ENCODE measurements at regions not wholly inside any gene's neighbourhood (a gene's known extent, or its start where the extent isn't known, plus 50 kb on each side); places are given as distances from the start of the nearest gene placed in this dataset.
"Not testable (repeated sequence)": the region's sequence is repeated elsewhere in the genome, so short reads cannot be mapped to it uniquely, and the experiment has no call there.

DNA sequence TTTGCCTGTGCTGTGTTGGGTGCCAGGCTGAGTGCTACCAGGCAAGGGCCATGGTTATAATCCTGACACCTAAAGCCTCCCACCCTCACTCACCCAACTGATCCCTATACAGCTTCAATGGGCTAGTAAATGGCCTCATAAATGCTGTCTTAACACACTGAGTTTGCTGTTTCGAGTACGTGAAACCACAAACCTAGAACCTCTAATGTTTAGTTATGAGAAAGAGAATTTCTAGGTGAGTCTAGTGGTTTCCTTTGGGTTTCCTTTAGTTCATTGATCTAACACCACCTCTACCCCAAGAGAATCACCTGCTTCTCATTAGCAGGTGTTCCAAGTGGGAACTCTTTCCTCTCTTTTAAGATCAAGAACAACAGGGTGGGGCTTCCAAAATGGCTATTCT lies 172.0 kb downstream of the MC4R start:
- no peak for DNase-seq

DNA sequence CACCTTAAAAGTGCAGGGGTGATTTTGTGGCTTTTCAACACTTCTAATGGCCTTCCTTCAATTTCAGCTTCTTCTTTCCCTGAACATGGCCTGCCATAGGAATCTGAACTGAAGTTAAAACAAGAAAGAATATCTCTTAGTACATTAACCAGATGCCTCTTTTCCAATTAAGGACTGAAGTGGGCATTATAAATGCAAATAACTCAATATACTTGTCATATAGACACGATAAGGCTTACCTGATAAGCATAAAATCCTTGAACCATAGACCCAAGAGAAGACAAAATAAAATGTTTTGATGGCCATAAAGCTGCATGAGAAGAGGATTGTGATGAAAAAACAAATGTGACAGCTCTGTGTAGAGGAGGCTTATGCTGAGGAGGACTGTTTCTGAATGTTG lies 173.1 kb downstream of the MC4R start:
- DNase-seq, result no peak

DNA sequence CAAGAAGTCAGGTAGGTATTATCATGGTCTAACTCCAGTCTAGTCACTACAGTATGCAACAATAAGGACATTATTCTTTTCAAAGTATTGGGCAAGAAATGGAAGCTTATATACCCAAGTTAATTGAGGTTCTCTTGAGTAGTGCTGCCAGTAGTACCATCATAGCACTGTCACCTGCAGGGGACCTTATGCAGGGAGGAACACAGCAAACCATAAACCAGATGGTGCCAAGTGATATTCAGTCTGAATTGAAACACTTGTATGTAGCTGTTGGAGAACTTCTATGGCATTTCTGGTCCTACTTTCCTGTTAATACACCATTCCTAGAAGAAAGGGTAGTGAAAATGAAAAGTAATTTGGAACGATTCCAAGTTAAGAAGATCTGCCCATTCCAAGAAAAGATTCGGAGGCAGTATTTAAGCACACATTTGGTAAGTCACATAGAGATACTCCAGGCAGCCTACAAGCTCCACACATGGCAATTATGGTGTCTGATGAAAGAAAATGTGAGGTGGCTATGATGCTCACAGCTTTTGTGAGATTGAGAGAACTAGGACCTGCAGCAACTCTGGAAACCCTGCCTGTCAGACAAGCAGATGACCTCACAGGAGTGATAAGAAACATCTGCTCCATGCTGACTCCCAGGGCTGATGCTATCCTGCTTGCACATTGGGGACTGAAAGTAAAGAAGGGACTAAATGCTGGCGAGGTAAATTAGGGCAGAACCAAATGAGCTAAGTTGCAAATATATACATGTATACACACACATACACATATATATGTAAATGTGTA lies 174.7 kb downstream of the MC4R start:
- no peak for DNase-seq

DNA sequence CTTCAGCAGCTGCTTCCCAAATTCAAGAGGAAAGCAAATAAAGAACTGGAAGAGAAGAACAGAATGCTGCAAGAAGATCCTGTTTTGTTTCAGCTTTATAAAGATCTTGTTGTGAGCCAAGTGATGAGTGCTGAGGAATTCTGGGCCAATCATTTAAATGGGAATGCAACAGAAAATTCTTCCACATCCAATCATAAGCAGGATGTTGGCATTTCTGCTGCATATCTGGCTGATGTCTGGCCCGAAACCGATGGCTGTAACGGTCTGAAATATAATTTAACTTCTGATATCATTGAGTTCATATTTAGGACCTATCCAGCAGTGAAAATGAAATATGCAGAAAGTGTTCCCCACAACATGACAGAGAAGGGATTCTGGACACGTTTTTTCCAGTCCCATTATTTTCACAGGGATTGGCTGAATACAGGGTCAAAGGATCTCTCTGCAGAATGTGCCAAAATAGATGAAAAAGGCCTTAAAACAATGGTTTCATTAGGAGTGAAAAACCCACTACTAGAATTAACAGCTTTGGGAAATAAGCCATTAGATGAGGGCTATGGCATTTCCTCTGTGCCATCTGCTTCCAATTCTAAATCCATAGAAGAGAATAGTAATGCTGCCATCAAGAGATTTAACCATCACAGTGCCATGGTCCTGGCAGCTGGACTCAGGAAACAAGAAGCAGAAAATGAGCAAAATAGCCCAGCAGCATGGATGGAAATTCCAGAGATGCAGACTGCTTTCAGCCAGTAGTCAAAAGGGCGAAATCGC lies 175.6 kb downstream of the MC4R start:
- no peak for DNase-seq

DNA sequence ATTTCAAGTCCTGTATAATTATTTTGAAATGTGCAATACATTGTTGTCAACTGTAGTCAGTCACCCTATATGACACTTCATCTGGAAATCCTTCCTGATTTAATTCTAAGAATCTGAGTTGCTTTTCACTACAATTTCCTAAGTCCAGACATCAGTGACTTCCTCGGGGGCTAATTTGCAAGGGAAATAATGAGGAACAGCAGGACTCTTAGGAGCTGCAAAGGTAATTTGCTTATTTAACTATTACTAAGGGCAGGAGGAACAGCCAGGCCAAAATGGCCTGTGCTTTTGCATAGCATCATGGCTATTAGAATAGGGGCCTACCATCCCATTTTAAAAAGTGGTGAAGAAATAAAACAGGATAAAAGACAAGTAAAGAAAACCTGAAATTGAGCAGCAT lies 178.8 kb downstream of the MC4R start:
- DNase-seq, result no peak

DNA sequence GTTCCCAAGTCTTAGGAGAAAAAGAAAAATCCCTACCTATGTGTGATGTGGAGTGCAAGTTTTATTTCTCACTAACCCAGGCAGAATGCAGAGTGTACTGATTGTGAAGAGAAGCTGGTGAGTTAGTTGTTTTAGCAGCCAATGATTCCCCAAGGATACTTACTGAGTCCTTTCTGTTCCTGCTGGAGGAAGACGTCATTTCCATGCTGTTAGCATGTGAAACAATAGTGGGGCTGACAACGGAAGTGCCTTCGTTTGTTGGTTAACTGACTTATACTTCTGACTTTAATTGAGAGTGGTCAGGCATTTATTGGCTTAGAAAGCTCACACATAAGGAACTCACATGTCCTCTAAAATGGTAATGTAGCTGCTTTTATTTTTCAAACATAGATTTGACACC lies 180.6 kb downstream of the MC4R start:
- no peak for DNase-seq

DNA sequence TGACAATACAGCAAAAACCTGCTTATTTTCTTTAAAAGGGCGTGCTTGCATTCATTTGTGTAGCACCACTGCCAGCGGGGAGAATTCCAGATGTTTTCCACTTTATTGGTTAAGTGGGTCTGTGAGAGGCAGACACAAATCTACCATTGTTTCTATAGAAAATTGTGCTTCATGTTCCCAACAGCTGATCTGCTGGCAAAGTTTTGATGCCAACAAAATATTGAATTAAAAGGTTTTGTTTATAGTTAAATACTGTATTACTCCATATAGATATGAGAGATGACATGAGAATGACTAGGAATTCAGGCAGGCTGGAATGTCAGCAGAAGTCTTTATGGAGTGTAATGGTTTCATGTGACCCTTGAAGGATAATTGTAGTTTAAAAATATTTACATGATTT lies 182.7 kb downstream of the MC4R start:
- no peak for DNase-seq

DNA sequence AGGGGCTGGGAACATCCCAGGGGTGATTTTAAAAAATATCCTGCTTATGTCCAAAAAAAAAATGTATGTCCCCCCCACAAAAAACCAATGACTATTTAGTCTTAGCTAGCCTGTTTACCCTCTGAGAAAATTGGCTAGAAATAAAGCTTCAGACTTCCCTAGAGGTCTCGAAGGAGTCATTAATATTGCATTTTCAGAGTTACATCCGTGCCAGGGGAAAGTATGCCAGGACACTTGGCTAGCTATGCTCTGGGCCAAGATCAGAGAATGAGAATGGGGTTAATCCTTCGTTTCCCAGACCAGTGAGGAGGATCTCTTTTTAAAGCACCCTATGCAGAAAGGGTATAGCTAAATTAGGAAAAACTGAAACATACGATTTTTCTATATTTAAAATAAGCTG lies 183.6 kb downstream of the MC4R start:
- no peak for DNase-seq

DNA sequence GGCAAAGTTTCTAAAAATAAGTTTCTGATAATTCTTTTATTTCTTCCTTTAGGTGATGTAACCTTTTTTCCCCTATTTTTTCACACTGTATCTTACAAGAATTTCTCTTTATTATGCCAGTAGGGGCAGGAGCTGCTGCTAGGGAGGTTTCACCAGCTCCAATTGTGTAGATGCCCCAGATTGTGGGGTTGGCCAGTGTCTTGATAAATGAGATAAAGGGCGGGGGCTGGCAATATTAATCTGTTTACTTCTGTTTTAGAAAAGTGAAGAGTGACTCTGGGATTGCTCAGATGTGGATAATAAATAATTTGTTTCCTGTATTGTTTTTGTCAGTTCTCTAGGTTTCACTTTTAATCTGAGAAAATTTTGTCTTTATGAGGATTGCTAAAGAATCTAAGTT lies 190.4 kb downstream of the MC4R start:
- no peak for DNase-seq

DNA sequence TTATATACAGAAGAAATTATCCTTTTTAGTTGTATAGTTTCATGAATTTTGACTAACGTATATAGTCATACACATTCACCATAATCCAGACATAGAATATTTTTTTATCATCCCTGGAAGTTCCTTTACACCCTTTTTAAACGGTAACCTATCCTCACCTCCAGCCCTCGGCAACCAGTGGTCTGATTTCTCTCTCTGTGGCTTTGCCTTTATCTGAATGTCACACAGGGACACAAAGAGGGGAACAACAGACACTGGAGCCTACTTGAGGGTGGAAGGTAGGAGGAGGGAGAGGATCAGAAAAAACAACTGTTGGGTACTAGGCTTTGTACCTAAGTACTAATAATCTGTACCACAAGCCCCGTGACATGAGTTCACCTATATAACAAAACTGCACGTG lies 191.9 kb downstream of the MC4R start:
- DNase-seq, result no peak

DNA sequence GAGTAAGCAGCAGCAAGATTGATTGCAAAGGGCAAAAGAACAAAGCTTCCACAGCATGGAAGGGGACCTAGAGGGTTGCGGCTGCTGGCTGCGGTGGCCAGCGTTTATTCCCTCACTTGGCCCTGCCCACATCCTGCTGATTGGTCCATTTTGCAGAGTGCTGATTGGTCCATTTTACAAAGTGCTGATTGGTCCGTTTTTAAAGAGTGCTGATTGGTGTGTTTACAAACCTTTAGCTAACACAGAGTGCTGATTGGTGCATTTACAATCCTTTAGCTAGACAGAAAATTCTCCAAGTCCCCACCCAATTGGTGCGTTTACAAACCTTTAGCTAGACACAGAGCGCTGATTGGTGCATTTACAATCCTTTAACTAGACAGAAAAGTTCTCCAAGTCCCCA lies 194.4 kb downstream of the MC4R start:
- not testable (repeated sequence) for DNase-seq

DNA sequence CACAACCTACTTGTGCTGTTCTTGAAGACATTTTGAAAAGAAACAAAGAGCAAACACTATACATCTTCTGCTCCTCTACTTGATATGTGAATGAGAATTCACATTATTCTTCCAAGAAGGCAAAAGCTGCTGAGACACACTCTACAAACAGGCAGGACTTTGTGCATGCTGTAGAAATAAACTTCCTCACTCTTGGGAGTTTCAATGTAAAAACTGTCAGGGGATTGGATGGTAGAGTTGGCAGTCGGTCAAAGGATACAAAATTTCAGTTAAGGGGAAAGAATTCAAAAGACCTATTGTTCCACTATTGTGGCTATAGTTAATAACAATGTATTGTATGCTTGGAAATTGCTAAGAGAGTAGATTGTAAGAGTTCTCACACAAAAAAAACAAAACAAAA lies 196.3 kb downstream of the MC4R start:
- no peak for DNase-seq

DNA sequence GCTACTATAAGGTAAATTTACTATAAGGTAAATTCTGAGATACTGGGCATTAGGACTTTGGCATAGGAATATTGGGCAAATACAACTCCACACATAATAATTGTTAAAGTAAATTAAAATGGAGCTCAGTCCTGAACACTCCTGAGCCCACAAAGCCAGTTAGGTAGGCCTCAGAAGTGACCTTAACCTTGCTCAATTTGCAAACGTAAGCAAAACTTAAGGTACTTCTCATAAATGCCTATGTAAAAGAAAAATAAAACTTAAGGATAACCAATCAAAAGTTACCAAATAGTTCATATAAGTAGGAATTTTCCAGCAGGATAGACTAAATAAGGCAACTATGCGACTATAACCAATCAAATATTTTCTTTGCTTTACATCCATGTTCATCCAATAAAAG lies 197.7 kb downstream of the MC4R start:
- no peak for DNase-seq

DNA sequence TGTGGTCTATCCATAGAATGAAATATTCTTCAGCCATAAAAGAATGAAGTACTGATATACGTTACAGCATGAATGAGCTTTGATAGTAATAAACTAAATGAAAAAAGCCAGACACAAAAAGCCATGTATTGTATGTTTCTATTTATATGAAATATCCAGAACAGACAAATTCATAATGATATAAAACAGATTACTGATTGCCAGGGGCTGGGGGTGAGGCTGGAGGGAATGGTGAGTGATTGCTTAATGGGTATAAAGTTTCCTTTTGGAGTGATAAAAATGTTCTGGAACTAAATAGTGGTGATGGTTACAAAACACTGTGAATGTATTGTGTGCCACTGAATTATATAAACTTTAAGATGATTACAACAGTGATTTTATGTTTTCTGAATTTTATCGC lies 200.5 kb downstream of the MC4R start:
- DNase-seq, result no peak

DNA sequence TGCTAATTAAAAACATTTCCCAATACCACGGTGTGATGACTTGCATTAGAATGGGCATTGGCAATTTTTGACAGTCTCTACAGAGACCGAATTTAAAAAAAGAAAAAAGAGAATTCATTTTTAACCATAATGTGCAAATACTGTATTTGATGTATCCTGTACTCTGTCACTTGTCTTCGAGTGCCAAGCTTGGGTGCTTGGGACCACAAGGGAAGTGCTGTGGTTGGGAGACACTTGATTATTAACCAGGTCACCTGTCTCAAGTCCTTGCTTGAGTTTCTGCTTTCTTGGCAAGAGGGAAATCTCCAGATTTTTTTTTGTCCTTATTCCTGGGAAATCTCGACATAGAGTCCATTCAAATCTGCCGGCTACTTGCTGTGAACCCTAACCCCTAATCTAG lies 209.0 kb downstream of the MC4R start:
- DNase-seq, result no peak

DNA sequence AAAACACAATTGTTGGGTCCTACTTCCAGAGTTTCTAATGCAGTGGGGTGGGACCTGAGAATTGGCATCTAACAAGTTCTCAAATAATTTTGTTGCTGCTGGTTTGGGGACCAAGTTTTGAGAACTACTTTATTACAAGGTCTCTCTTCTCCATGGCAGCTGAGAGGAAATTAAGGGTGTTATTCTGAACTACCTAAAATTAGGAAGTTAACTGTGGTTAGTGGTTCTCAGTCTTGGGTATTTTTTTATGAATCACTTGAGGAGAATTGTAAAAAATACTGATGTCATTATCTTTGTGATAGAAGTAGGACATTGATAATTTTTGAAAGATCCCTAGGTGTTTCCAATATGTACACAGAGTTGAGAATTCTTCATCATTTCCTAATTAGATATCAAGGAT lies 210.2 kb downstream of the MC4R start:
- no peak for DNase-seq

DNA sequence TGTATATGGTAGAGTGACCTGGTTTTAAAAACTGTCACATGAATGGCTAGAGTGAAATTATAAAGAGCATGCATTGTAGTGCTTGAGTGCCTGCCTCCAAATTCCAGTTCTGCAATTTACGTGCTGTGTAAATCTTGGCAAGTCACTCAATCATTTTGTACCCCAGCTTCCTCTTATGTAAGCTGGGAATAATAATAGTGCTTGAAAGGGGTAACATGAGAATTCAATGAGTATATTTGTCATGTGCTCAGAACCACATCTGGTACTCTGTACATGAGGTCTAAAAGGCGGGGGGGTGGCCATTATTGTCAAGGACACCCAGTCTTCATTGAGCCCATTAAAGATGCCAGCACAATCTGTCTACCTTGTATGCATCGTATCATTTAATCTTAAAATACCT lies 214.8 kb downstream of the MC4R start:
- DNase-seq, result no peak

DNA sequence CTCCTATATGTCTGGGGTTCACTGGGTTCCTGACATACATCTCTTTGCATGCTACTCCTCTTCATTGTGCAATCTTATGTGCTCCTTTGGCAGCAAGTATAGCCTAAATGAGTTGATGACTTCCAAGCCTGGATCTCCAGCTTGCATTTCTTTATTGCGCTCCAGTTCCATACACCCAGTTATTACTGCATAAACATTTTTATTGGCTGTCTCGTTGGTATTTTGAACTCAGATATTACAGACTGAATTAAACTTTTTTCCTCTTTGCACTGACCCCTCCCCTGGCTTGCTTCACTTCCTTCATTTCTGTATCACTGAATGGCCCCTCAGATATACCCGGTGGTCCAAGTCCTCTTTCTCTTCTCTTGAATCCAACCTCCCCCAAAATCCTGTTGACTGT lies 219.2 kb downstream of the MC4R start:
- DNase-seq, result no peak

DNA sequence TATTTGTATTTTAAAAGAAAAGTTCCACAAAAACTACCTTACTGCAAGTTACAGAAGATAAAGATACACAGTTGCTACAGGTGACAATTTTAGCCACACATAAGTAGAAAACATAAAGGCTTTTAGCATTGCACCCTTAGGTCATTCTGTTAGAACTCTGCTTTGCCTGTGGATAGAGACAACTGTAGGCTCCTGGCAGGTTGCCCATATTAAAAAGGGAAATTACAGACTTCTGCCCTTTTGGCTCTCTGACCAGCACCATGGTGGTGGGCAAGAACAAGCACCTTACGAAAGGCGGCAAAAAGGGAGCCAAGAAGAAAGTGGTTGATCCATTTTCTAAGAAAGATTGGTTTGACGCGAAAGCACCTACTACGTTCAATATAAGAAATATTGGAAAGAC lies 223.3 kb downstream of the MC4R start:
- DNase-seq, result no peak

DNA sequence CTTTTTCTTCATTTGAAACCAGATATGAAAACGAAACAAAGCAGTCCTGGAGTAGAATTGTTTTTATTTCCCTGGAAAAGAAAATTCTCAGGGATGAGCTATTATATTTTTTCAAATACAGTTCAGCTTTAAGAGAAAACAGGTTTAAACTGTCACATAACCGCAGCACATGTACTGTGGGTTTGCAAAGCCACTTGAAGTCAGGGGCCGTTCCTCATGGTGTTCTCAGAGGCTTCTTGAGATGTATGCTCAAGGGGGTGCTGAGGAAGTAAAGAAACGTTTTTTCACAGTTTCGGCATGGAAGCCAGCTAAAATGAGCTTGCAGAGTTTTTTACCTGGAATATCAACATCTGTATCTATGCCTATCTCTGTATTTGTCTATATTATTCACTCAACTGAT lies 225.3 kb downstream of the MC4R start:
- no peak for DNase-seq

DNA sequence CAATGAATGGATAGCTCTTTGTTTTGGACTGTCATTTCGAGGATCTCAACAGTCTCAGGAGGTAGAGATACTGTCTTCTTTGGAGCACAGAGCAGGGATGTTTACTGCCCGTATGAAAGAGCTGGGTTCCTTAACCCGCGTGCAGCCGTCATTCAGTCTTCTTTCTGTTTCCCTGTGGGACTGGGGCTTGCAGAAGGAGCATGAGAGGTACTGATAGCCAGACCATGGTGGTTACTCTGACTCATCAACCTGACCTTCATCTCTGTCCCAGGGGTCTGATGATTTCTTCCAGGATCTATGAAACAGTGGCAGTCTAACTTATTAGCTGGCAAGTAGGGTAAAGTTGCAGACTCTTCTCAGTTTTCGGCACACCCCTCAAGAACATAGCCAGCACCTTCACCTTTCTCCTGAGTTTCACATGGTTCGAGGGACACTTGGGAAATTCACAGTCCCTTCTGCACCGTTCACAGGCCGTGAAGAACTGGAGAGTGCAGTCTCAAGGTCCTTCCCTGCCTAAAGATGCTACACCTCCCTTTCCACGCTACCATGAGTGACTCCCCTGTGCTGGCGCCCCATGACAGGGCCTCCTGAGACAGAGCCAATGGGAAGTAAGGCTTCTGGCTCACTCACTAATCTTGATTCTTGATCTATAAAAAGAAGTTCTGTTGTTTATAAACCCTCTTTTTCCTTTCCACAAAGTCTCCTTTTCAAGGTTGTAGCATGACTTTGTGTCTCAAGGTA lies 226.2 kb downstream of the MC4R start:
- DNase-seq, result no peak

DNA sequence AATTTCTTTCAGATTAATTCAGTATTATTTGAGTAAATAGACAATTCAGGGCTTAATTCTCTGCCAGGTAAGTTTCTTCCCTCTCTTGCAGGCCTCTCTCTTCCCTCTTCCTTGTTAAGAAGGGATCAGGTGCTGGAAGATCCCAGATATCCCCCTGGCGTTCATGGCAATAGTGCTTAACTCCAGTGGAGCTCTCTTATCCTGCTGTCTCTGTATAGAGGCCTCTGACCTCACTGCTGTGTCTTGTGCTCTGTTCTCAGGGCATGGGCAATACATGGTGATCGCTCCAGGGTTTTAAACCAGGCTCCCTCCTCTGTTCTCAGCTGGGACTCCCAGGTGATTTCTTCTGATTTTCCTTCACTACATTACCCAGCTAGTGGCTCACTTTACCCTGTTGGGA lies 226.8 kb downstream of the MC4R start:
- DNase-seq, result no peak

DNA sequence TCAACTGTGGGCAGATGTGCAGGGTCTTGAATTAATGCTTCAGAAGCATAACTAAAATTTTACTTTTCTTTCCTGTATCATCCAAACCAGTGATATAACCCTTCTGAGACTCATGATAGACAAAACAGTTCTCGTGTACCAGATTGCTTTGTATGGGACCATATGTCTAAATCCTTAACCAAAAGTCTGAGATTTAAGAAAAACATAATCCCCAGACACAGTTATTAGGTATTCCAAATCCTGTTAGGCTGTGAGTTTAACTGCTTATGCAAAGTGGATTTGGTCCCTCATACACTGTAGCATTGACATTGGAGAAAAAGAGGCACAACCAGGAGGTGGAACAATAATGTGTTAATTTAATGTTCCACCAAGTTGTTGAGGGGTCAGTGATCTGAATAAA lies 235.0 kb downstream of the PMAIP1 start:
- DNase-seq, result no peak

DNA sequence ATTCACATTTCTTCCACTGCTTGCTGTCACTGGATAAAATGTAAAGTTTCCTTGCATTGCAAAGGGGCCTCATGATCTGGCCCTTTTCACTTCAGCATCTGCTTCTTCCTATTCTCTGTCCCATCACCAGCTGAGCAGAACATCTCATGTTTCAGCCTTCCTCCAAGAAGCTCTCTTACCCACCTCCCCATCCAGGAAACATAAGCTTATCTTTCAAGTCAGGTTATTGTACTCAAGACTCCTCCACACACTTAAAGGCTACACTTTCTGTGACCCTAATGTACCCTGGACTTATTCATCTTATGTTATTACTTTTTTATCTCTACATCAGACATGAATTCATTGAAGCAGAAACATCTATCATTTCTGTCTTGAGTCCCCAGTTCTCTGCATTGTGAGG lies 230.5 kb downstream of the PMAIP1 start:
- no peak for DNase-seq

Data from suppressor macrophage treated with lipopolysaccharide for 4 hours (primary cell).